Dedifferentiated amniotic fluid mesenchymal stem cell (primary cell): ENCODE measurements at regions not wholly inside any gene's neighbourhood (a gene's known extent, or its start where the extent isn't known, plus 50 kb on each side); places are given as distances from the start of the nearest gene placed in this dataset.
"Not testable (repeated sequence)": the region's sequence is repeated elsewhere in the genome, so short reads cannot be mapped to it uniquely, and the experiment has no call there.

ENCODE experiments used
- DNase-seq: peaks from one replicate; pipeline ENCODE4 v3.0.0-alpha.2; 2016; ENCODE audit errors: extremely low spot score

- DNase-seq: no peak
Observed at GRCh38 chr16:87200637-87201036, 116.6 kb downstream of the C16orf95 start.

- peak; percentile 95 for DNase-seq
Observed at GRCh38 chr16:87201052-87201451, 116.1 kb downstream of the C16orf95 start.

- DNase-seq: no peak
Observed at GRCh38 chr16:87201790-87202189, 115.4 kb downstream of the C16orf95 start.

- DNase-seq: no peak
Observed at GRCh38 chr16:87202346-87202745, 114.8 kb downstream of the C16orf95 start.

- DNase-seq: peak; percentile 47
Observed at GRCh38 chr16:87203060-87203656, 114.0 kb downstream of the C16orf95 start.

GRCh38 chr16:87206646-87207451, 110.3 kb downstream of the C16orf95 start:
- DNase-seq: peak; percentile 53

GRCh38 chr16:87207509-87207908, 109.7 kb downstream of the C16orf95 start:
- peak; percentile 70 for DNase-seq

GRCh38 chr16:87207965-87208364, 109.2 kb downstream of the C16orf95 start:
- no peak for DNase-seq

GRCh38 chr16:87208968-87209367, 108.2 kb downstream of the C16orf95 start:
- not testable (repeated sequence) for DNase-seq

- DNase-seq: no peak
Observed at GRCh38 chr16:87209808-87210512, 107.2 kb downstream of the C16orf95 start.

- no peak for DNase-seq
Observed at GRCh38 chr16:87210894-87211293, 106.3 kb downstream of the C16orf95 start.

GRCh38 chr16:87212026-87212425, 105.2 kb downstream of the C16orf95 start:
- DNase-seq: no peak

- DNase-seq: no peak
Observed at GRCh38 chr16:87213536-87213935, 103.7 kb downstream of the C16orf95 start.

- no peak for DNase-seq
Observed at GRCh38 chr16:87216148-87216840, 100.9 kb downstream of the C16orf95 start.

GRCh38 chr16:87216841-87217275, 100.3 kb downstream of the C16orf95 start:
- no peak for DNase-seq

GRCh38 chr16:87217802-87218201, 99.4 kb downstream of the C16orf95 start:
- not testable (repeated sequence) for DNase-seq

- DNase-seq: no peak
Observed at GRCh38 chr16:87218281-87219055, 98.7 kb downstream of the C16orf95 start.

- DNase-seq: no peak
Observed at GRCh38 chr16:87219287-87219909, 97.8 kb downstream of the C16orf95 start.

GRCh38 chr16:87221633-87222032, 95.6 kb downstream of the C16orf95 start:
- DNase-seq: no peak

- DNase-seq: no peak
Observed at GRCh38 chr16:87222335-87222734, 94.9 kb downstream of the C16orf95 start.
